ENCODE measurements at regions not wholly inside any gene's neighbourhood (a gene's known extent, or its start where the extent isn't known, plus 50 kb on each side); places are given as distances from the start of the nearest gene placed in this dataset.
A peak's percentile ranks its signal among the peaks of the same experiment; 100 is the strongest.

- no peak for FAIRE-seq
- intact Hi-C loops (cut with micrococcal nuclease) = no loop called here
- CTCF ChIA-PET (ENCODE audit: low intra/inter-chr PET ratio) = no interaction called here
These were observed 54.6 kb upstream of the ARHGAP5 start for GRCh38 chr14:32022525-32022924.

More at GRCh38 chr14:32022525-32022924, 54.6 kb upstream of the ARHGAP5 start:
- Histone ChIP-seq H3K4me1 (replicated peaks in 1 of 2; ENCODE audit: control insufficient read depth in 2 of 2, insufficient read depth in 2 of 2, low read length in 2 of 2) (no peaks in the 10 kb centered on the region; a peak in 1 of 5 replicates), H3K27me3 (ENCODE audit: control insufficient read depth in 2 of 2, insufficient read depth in 2 of 2, low read length in 2 of 2) (no peaks in the 10 kb centered on the region), H3K4me2 (ENCODE audit: insufficient read depth, low read length) (no peak overlapping the region), H3K4me3 (no peak overlapping the region), H3K27ac (ENCODE audit: extremely low read depth, low read depth, low read length) (no peak overlapping the region), H3K9me3 (replicated peaks; ENCODE audit: control insufficient read depth, insufficient read depth, low read depth, low read length) (no peaks in the 10 kb centered on the region), H3K36me3 (ENCODE audit: control insufficient read depth, insufficient read depth, low read length) (no peaks in the 10 kb centered on the region), H4K20me1 (replicated peaks; ENCODE audit: control insufficient read depth, insufficient read depth, low read length) (no peaks in the 10 kb centered on the region), H3K9me1 (ENCODE audit: control insufficient read depth, insufficient read depth, low read length) (no peaks in the 10 kb centered on the region), H3K9ac (ENCODE audit: insufficient read depth in 1 of 2, low read depth in 2 of 2, low read length in 2 of 2) (no peak overlapping the region), H3K79me2 (ENCODE audit: control insufficient read depth, insufficient read depth, low read length) (no peaks in the 10 kb centered on the region), H2AFZ (ENCODE audit: low read depth, low read length) (peak overlapping the region; percentile 16; the same call in 1 of the 2 replicates)
- in situ Hi-C loops (cut with MboI) = no loop called here
- no TSS peak for BruUV-seq (replicated peaks)
- ATAC-seq = no peak
- TF ChIP-seq SRSF7 (optimal IDR thresholded peaks at IDR 0.05; ENCODE audit: low read depth, low read length) (no peak), NFIX (CRISPR knock-in tag; IDR thresholded peaks at IDR 0.05; ENCODE audit: low read depth) (no peak), TFE3 (CRISPR knock-in tag; IDR thresholded peaks at IDR 0.05) (peak; percentile 53)
- POLR2A ChIA-PET = no interaction called here
- WGBS (ENCODE audit: insufficient coverage, low coverage, missing lambda C conversion rate) = 28% methylated on average over 4 of the region's 4 CpGs
- DNase-seq (ENCODE audit: extremely low read depth in 1 of 4, low spot score in 3 of 4) = no peak
